IMR-90 (cell line): ENCODE measurements at regions not wholly inside any gene's neighbourhood (a gene's known extent, or its start where the extent isn't known, plus 50 kb on each side); places are given as distances from the start of the nearest gene placed in this dataset.

Experiments
- ATAC-seq: fragments of 200-7000 bp; cut with Tn5 transposase; 2 replicates; pipeline ENCODE4 v1.9.1; 2020; ENCODE audit warnings: low read depth, mild to moderate bottlenecking, moderate library complexity
- BruUV-seq: library from RNA; stranded (reverse); fragments of 400-500 nt; replicated peaks from 2 replicates; lab custom pipeline; 2021; lab: Mats Ljungman, UMichigan
- CTCF ChIA-PET: fragments of 300-600 bp; formaldehyde crosslinking; extraction: SDS; loops from one replicate; lab custom pipeline; 2021; ENCODE audit warnings: antibody characterized with exemption; lab: Yijun Ruan, JAX
- POLR2A ChIA-PET: fragments of 300-600 bp; sonication (Branson Sonifier 250); formaldehyde crosslinking; loops from one replicate; lab custom pipeline; 2022; ENCODE audit warnings: antibody characterized with exemption; ENCODE audit not compliant: unreplicated experiment; lab: Charles Lee
- DNase-seq: peaks from one replicate; pipeline ENCODE4 v3.0.0; 2013
- H2AFZ ChIP-seq: replicated peaks from 2 replicates; pipeline ENCODE3; 2013; ENCODE audit warnings: low read length, mild to moderate bottlenecking; ENCODE audit not compliant: poor library complexity
- H2AK5ac ChIP-seq: 2 replicates; pipeline ENCODE4 v1.6.1; 2013; ENCODE audit warnings: low read depth, low read length, inconsistent platforms
- H2AK9ac ChIP-seq: replicated peaks from 2 replicates; pipeline ENCODE3; 2013; ENCODE audit warnings: mild to moderate bottlenecking, low read depth, low read length, moderate library complexity; ENCODE audit not compliant: poor library complexity
- H2BK120ac ChIP-seq: 2 replicates; pipeline ENCODE4 v1.6.1; 2013; ENCODE audit warnings: low read depth, low read length, inconsistent platforms
- H2BK15ac ChIP-seq: 3 replicates; pipeline ENCODE4 v1.6.1; 2013; ENCODE audit warnings: low read depth, low read length, inconsistent platforms
- H2BK20ac ChIP-seq: 2 replicates; pipeline ENCODE4 v1.6.1; 2013; ENCODE audit warnings: low read depth, mild to moderate bottlenecking, inconsistent platforms, low read length, moderate library complexity
- H2BK5ac ChIP-seq: 2 replicates; pipeline ENCODE4 v1.6.1; 2013; ENCODE audit warnings: mild to moderate bottlenecking, low read depth, low read length, inconsistent platforms; ENCODE audit not compliant: poor library complexity, severe bottlenecking
- H3K14ac ChIP-seq: replicated peaks from 2 replicates; pipeline ENCODE4 v1.6.1; 2013; ENCODE audit warnings: low read depth, low read length, inconsistent platforms
- H3K18ac ChIP-seq: 2 replicates; pipeline ENCODE4 v1.6.1; 2013; ENCODE audit warnings: low read depth, low read length, control low read depth
- H3K23ac ChIP-seq: 2 replicates; pipeline ENCODE4 v1.6.1; 2013; ENCODE audit warnings: low read depth, low read length, inconsistent platforms
- H3K27ac ChIP-seq: 2 replicates; pipeline ENCODE4 v1.5.1; 2013; ENCODE audit warnings: mild to moderate bottlenecking, control low read depth, low read length; ENCODE audit not compliant: insufficient read depth
- H3K27me3 ChIP-seq: 2 replicates; pipeline ENCODE4 v1.6.1; 2013; ENCODE audit warnings: low read length; ENCODE audit not compliant: control insufficient read depth, insufficient read depth
- H3K36me3 ChIP-seq: 2 replicates; pipeline ENCODE4 v1.6.1; 2013; ENCODE audit warnings: low read length, mixed read lengths; ENCODE audit not compliant: control insufficient read depth, insufficient read depth
- H3K4ac ChIP-seq: 2 replicates; pipeline ENCODE4 v1.6.1; 2013; ENCODE audit warnings: low read depth, low read length, inconsistent platforms
- H3K4me1 ChIP-seq: 2 replicates; pipeline ENCODE4 v1.6.1; 2013; ENCODE audit warnings: low read length, mixed read lengths; ENCODE audit not compliant: control insufficient read depth, insufficient read depth
- H3K4me2 ChIP-seq: 2 replicates; pipeline ENCODE4 v1.6.1; 2013; ENCODE audit warnings: low read depth, mild to moderate bottlenecking, control low read depth, low read length, moderate library complexity
- H3K4me3 ChIP-seq: 2 replicates; pipeline ENCODE4 v1.5.1; 2013; ENCODE audit warnings: low read depth, mild to moderate bottlenecking, control low read depth, low read length, moderate library complexity; ENCODE audit not compliant: insufficient read depth
- H3K56ac ChIP-seq: 2 replicates; pipeline ENCODE4 v1.6.1; 2013; ENCODE audit warnings: low read length, inconsistent platforms; ENCODE audit not compliant: insufficient read depth; ENCODE audit errors: extremely low read depth
- H3K79me1 ChIP-seq, 2 experiments: 2 replicates each; pipeline ENCODE4 v1.6.1; 2013; ENCODE audit warnings: low read length in 2 of 2, inconsistent platforms in 1 of 2, low read depth in 1 of 2
- H3K9ac ChIP-seq: 2 replicates; pipeline ENCODE4 v1.6.1; 2013; ENCODE audit warnings: low read depth, low read length, control low read depth
- H3K9me1 ChIP-seq: 2 replicates; pipeline ENCODE4 v1.6.1; 2013; ENCODE audit warnings: low read length, inconsistent platforms; ENCODE audit not compliant: insufficient read depth
- H3K9me3 ChIP-seq: 2 replicates; pipeline ENCODE4 v1.6.1; 2013; ENCODE audit warnings: low read length; ENCODE audit not compliant: control insufficient read depth, insufficient read depth
- H4K20me1 ChIP-seq: 2 replicates; pipeline ENCODE4 v1.6.1; 2013; ENCODE audit warnings: low read length, inconsistent platforms; ENCODE audit not compliant: insufficient read depth
- H4K5ac ChIP-seq: 2 replicates; pipeline ENCODE4 v1.6.1; 2013; ENCODE audit warnings: mild to moderate bottlenecking, low read depth, low read length, control low read depth
- H4K8ac ChIP-seq, 2 experiments: 2 replicates each; pipeline ENCODE4 v1.6.1; 2013; ENCODE audit warnings: low read depth in 2 of 2, low read length in 2 of 2, control low read depth in 1 of 2, inconsistent platforms in 1 of 2
- H4K91ac ChIP-seq: 2 replicates; pipeline ENCODE4 v1.6.1; 2013; ENCODE audit warnings: low read depth, low read length, inconsistent platforms; ENCODE audit not compliant: insufficient read depth
- BHLHE40 ChIP-seq: fragments of 150-350 bp; IDR thresholded peaks from 2 replicates; pipeline ENCODE4 v1.6.1; 2016; ENCODE audit warnings: mild to moderate bottlenecking, low read depth, low read length
- CEBPB ChIP-seq: IDR thresholded peaks from 2 replicates; pipeline ENCODE4 v1.6.1; 2012; ENCODE audit warnings: low read depth, low read length, improper control_type of control experiment
- CHD1 ChIP-seq: IDR thresholded peaks from 2 replicates; pipeline ENCODE4 v1.6.1; 2012; ENCODE audit warnings: low read depth, low read length, improper control_type of control experiment
- FOS ChIP-seq: fragments of 150-350 bp; IDR thresholded peaks from 2 replicates; pipeline ENCODE4 v1.6.1; 2016; ENCODE audit warnings: low read depth, low read length
- MAZ ChIP-seq: IDR thresholded peaks from 2 replicates; pipeline ENCODE4 v1.6.1; 2012; ENCODE audit warnings: low read depth, mild to moderate bottlenecking, low read length, improper control_type of control experiment, moderate library complexity, borderline replicate concordance
- MXI1 ChIP-seq: IDR thresholded peaks from 2 replicates; pipeline ENCODE4 v1.6.1; 2012; ENCODE audit warnings: low read depth, mild to moderate bottlenecking, low read length, moderate library complexity, borderline replicate concordance
- NFE2L2 ChIP-seq: fragments of 150-350 bp; IDR thresholded peaks from 2 replicates; pipeline ENCODE4 v1.6.1; 2016; ENCODE audit warnings: low read depth, mild to moderate bottlenecking, low read length
- RAD21 ChIP-seq: IDR thresholded peaks from 2 replicates; pipeline ENCODE4 v1.6.1; 2012; ENCODE audit warnings: low read length, improper control_type of control experiment
- RCOR1 ChIP-seq: IDR thresholded peaks from 2 replicates; pipeline ENCODE4 v1.6.1; 2012; ENCODE audit warnings: mild to moderate bottlenecking, low read length, improper control_type of control experiment; ENCODE audit not compliant: insufficient replicate concordance
- SMC3 ChIP-seq: fragments of 150-350 bp; IDR thresholded peaks from 2 replicates; pipeline ENCODE4 v1.6.1; 2016; ENCODE audit warnings: low read depth, mild to moderate bottlenecking, antibody characterized with exemption, low read length, moderate library complexity
- WGBS, 2 experiments: methylation state at CpG; one replicate each; pipeline versions ENCODE4 v1.1.5 to v1.1.7; 2013; ENCODE audit warnings: missing lambda C conversion rate in 2 of 2; ENCODE audit not compliant: insufficient read length in 1 of 2; ENCODE audit errors: extremely low coverage in 2 of 2; 5-methylcytosine and 5-hydroxymethylcytosine counted together
- dilution Hi-C: fragments of 300-500 bp; cut with HindIII; formaldehyde crosslinking; loops from one replicate; pipeline ENCODE4 v1.14.3; 2018; ENCODE audit warnings: low sequenced_read_pairs; ENCODE audit not compliant: unreplicated experiment
- in situ Hi-C: fragments of 300-500 bp; cut with MboI; formaldehyde crosslinking; loops from 3 replicates; pipeline ENCODE4 v1.14.3; 2019; ENCODE audit warnings: low sequenced_read_pairs, inconsistent platforms, mixed read lengths
- intact Hi-C: fragments of 100-400 bp; cut with micrococcal nuclease; formaldehyde crosslinking; loops from 2 replicates; pipeline ENCODE4 v1.10.0; 2022
- TF ChIP-seq, protein P1 (sequence below): conservative IDR thresholded peaks from 2 replicates; pipeline ENCODE4 v1.5.1; 2012; ENCODE audit warnings: mild to moderate bottlenecking, low read depth, low read length, improper control_type of control experiment

- H4K20me1 ChIP-seq, result no peaks in the 10 kb centered on the region
- H3K27me3 ChIP-seq, result no peaks in the 10 kb centered on the region
- H2BK5ac ChIP-seq, result no peak overlapping the region
- no peak overlapping the region for H3K4me3 ChIP-seq
- no peak overlapping the region for H4K91ac ChIP-seq
- H2AK9ac ChIP-seq, result no peak overlapping the region
- no peak overlapping the region for H3K27ac ChIP-seq
- H2BK20ac ChIP-seq, result no peak overlapping the region
- H3K9me1 ChIP-seq, result no peaks in the 10 kb centered on the region
- H3K9ac ChIP-seq, result no peak overlapping the region
- no peak overlapping the region for H3K18ac ChIP-seq
- no CpG with 5 or more reads among the region's 6 CpGs for WGBS, 2 experiments
- in situ Hi-C loops (no loop called here), intact Hi-C loops (no loop called here), dilution Hi-C loops (no loop called here)
- no peak overlapping the region for H3K14ac ChIP-seq
- no peak overlapping the region for H4K8ac ChIP-seq
- ATAC-seq (no peak), DNase-seq (no peak)
- H2BK120ac ChIP-seq, result no peak overlapping the region
- no peak overlapping the region for H2AK5ac ChIP-seq
- peaks cover 3% of the 10 kb centered on the region; the same call in 1 of the 2 replicates for H3K9me3 ChIP-seq
- H3K23ac ChIP-seq, result no peak overlapping the region
- BruUV-seq, result no TSS peak
- no peak overlapping the region for H3K56ac ChIP-seq
- H4K5ac ChIP-seq, result no peak overlapping the region
- ChIA-PET CTCF (no interaction called here), POLR2A (no interaction called here)
- no peak overlapping the region for H3K4ac ChIP-seq
- TF ChIP-seq BHLHE40 (no peak), FOS (no peak), NFE2L2 (no peak), MAZ (no peak), CHD1 (no peak), MXI1 (no peak), RCOR1 (no peak), CEBPB (no peak), RAD21 (no peak), SMC3 (no peak)
- TF ChIP-seq, protein P1, sequence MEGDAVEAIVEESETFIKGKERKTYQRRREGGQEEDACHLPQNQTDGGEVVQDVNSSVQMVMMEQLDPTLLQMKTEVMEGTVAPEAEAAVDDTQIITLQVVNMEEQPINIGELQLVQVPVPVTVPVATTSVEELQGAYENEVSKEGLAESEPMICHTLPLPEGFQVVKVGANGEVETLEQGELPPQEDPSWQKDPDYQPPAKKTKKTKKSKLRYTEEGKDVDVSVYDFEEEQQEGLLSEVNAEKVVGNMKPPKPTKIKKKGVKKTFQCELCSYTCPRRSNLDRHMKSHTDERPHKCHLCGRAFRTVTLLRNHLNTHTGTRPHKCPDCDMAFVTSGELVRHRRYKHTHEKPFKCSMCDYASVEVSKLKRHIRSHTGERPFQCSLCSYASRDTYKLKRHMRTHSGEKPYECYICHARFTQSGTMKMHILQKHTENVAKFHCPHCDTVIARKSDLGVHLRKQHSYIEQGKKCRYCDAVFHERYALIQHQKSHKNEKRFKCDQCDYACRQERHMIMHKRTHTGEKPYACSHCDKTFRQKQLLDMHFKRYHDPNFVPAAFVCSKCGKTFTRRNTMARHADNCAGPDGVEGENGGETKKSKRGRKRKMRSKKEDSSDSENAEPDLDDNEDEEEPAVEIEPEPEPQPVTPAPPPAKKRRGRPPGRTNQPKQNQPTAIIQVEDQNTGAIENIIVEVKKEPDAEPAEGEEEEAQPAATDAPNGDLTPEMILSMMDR, result no peak
- no peak overlapping the region for H2BK15ac ChIP-seq
- H3K4me2 ChIP-seq, result no peak overlapping the region
- no peaks in the 10 kb centered on the region for H3K4me1 ChIP-seq
- H3K36me3 ChIP-seq, result no peaks in the 10 kb centered on the region
- H2AFZ ChIP-seq, result no peak overlapping the region
- H3K79me1 ChIP-seq, result no peaks in the 10 kb centered on the region
Observed at GRCh38 chr7:88500131-88500530, 193.4 kb upstream of the STEAP4 start.
